Fibroblast of villous mesenchyme (primary cell): ENCODE measurements at regions not wholly inside any gene's neighbourhood (a gene's known extent, or its start where the extent isn't known, plus 50 kb on each side); places are given as distances from the start of the nearest gene placed in this dataset.

ENCODE experiments used
- DNase-seq: peaks from one replicate; pipeline ENCODE4 v3.0.0-alpha.2; 2010; ENCODE audit warnings: low read depth
- H3K4me3 ChIP-seq: 2 replicates; pipeline ENCODE4 v1.5.1; 2011; ENCODE audit warnings: low read depth, mild to moderate bottlenecking, low read length
- TF ChIP-seq, protein P1 (sequence below): IDR thresholded peaks from 2 replicates; pipeline ENCODE4 v1.5.1; 2012; ENCODE audit warnings: low read depth, mild to moderate bottlenecking, low read length; ENCODE audit not compliant: insufficient read depth

DNA sequence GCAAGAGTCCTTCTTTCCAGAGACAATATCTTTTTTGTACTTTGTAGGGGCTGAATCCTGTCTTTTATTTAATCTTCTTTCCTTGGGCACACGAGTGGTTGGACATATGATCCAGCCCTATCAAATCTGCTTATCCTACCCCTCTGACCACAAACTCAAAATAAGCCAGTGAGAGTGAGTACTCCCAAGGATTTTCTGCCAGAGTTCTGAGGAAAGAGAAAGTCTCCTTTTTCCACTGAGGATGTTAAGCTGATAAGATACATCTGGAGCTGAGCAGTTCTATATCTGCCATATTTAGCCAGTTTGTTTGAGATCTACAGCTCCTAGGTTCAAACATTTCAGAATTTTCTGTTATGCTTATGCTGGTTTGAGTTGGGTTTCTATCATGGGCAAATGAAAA, 134.8 kb upstream of the NWD2 start:
- no peak for DNase-seq
- TF ChIP-seq, protein P1, sequence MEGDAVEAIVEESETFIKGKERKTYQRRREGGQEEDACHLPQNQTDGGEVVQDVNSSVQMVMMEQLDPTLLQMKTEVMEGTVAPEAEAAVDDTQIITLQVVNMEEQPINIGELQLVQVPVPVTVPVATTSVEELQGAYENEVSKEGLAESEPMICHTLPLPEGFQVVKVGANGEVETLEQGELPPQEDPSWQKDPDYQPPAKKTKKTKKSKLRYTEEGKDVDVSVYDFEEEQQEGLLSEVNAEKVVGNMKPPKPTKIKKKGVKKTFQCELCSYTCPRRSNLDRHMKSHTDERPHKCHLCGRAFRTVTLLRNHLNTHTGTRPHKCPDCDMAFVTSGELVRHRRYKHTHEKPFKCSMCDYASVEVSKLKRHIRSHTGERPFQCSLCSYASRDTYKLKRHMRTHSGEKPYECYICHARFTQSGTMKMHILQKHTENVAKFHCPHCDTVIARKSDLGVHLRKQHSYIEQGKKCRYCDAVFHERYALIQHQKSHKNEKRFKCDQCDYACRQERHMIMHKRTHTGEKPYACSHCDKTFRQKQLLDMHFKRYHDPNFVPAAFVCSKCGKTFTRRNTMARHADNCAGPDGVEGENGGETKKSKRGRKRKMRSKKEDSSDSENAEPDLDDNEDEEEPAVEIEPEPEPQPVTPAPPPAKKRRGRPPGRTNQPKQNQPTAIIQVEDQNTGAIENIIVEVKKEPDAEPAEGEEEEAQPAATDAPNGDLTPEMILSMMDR: no peak
- H3K4me3 ChIP-seq: no peak overlapping the region

DNA sequence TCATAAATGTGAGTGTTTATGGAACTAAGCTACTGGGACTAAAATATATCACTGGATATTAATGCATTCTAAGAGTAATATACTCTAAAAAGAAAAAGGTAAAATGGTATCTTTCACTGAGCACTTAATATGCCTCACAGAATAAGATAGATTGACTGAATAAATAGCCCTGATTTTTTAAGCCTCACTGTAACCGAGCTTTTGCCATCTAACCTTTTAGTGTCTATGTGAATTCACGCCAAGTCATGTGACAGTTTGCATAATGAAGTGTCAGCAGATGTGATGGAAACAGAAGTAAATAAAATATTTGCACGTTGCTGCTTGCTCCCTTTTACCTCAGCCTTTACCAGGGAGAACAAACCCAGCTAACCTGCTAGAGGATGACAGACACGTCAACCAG, 119.7 kb upstream of the NWD2 start:
- no peak overlapping the region for H3K4me3 ChIP-seq
- TF ChIP-seq, protein P1: no peak
- no peak for DNase-seq

DNA sequence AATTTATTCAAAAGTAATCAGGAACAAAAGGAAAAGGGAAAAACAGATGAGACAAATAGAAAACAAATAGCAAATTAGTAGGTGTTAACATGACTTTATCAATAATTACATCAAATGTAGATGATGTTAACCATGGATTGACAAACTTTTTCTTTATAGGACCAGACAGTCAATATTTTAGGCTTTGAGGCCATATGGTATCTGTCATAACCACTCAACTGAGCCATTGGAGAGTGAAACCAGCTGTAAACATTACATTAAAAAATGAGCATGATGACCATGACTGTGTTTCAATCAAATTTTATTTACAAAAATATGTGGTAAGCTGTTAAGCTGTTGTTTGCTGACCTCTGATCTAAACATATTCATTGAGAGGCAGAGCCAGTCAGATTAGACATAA, 118.5 kb upstream of the NWD2 start:
- H3K4me3 ChIP-seq: no peak overlapping the region
- DNase-seq: no peak
- TF ChIP-seq, protein P1: no peak

DNA sequence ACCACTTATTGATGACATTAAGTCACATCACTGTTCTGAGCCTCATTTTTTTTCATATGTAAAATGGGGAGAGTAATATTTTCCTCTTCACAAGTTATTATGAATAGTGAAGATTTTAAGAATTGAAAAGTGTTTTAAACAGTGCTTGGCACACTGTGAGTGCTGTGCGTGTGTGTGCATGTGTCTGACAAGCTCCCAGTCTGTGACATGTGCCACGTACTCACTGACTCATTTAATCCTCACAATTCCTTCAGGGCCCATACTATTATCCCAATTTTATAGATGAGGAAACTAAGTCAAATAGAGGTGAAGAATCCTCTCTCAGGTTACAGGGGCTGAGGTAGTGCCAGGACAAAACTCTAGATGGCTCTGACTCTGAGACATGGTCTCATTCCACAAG, 114.1 kb upstream of the NWD2 start:
- no peak overlapping the region for H3K4me3 ChIP-seq
- DNase-seq: no peak
- TF ChIP-seq, protein P1: no peak

DNA sequence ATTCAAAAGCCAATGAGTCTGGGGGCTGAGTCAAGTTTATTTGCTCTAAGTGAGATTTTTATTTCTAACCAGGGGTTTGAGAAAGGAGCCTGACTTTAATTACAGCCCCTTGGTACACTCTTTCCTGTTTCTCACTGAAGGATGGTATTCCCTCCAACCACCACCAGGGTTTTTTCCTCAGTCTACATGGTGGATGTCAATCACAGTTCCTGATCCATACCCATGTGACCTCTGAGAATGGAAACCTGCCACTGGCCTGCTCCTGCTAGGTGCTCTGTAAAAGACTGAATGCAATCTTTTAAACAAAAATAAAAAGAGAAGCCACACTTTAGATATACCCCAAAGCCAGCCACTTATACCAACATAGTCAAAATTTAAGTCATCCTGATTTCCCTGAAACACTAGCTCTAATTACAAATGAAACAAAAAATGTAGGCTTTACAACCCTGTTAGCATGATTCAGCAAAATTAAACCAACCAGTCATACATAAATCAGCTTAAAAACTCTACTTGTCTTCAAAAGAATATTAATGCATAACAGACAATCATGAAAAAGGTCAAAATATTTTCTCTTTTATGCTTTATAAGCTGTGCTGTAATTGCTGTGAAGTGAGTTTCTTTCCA, 112.1 kb upstream of the NWD2 start:
- DNase-seq: no peak
- TF ChIP-seq, protein P1: no peak
- no peak overlapping the region for H3K4me3 ChIP-seq

DNA sequence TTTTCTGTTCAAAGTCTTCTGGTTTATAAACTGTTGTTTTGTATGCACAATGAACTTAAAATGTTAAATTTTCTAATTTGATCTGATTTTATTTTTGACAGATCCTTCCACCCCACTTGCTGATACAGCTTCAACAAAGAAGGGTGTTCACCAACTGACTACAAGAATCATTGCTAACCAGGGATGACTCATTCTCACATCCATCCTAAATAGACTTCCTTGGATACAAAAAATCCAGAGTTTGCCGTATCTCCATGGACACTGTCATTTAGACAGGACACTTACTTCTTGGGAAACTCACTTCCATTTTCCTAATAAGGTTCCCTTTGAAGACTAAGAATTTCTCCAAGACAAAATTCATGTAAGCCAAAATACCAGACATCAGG, 111.6 kb upstream of the NWD2 start:
- DNase-seq: no peak
- TF ChIP-seq, protein P1: no peak
- H3K4me3 ChIP-seq: no peak overlapping the region

- DNase-seq: no peak
- no peak overlapping the region for H3K4me3 ChIP-seq
- TF ChIP-seq, protein P1: no peak
Observed at GRCh38 chr4:37138019-37138653, 106.4 kb upstream of the NWD2 start.
